ENCODE measurements at regions not wholly inside any gene's neighbourhood (a gene's known extent, or its start where the extent isn't known, plus 50 kb on each side); places are given as distances from the start of the nearest gene placed in this dataset.

DNA sequence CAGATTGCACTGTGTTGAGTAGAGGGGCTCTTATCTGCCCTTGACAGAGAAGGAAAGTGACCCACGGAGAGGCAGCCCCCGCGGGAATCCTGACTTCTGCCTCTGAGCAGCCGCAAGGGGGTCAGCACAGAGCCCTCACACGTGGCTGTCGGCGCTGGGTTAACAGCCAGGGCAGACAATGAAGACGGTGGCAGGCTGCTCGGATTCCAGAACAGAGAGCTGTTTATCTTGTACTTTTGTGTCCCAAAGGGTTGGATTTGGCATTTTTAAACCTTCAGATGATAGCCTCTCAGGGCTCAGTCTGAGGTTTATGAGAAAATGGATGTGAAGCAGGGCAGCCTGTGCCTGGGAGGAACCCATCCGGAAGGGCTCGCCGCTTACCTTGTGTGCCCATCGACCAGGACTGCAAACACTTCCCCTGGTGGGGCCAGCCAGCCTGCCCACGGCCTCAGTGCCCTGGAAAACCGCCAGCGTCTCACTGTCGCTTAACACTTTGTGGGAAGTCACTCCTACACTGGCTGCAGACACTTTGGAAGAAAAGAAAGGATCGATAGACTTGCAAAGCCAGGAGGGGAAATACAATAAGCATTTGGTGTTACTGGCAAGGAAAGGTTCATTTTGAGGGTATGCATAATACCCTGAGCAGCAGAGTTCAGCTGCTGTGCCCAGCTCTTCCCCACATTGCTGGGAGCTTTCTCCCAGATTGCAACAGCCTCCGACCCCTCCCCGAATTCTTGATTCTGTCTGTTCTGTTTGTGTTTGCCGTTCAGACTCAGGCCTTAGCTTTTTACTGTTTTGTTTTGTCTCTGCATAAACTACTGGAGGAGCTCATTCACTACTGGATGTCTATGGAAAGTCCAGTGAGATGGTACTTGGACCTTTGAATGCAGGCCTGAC lies 325.3 kb upstream of the MYT1L start:
- Mint-ChIP-seq H3K27me3 (ENCODE audit: insufficient read depth) (no peaks in the 10 kb centered on the region; the same call in 1 of the 2 replicates), H3K4me1 (ENCODE audit: low read depth) (no peaks in the 10 kb centered on the region), H3K9me3 (peaks cover 48% of the 10 kb centered on the region), H3K36me3 (ENCODE audit: low read depth) (no peaks in the 10 kb centered on the region), H3K4me3 (no peak overlapping the region), H3K27ac (no peak overlapping the region)
- TF ChIP-seq, protein P1, sequence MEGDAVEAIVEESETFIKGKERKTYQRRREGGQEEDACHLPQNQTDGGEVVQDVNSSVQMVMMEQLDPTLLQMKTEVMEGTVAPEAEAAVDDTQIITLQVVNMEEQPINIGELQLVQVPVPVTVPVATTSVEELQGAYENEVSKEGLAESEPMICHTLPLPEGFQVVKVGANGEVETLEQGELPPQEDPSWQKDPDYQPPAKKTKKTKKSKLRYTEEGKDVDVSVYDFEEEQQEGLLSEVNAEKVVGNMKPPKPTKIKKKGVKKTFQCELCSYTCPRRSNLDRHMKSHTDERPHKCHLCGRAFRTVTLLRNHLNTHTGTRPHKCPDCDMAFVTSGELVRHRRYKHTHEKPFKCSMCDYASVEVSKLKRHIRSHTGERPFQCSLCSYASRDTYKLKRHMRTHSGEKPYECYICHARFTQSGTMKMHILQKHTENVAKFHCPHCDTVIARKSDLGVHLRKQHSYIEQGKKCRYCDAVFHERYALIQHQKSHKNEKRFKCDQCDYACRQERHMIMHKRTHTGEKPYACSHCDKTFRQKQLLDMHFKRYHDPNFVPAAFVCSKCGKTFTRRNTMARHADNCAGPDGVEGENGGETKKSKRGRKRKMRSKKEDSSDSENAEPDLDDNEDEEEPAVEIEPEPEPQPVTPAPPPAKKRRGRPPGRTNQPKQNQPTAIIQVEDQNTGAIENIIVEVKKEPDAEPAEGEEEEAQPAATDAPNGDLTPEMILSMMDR (IDR thresholded peaks at IDR 0.05): no peak
- no peak for DNase-seq

DNA sequence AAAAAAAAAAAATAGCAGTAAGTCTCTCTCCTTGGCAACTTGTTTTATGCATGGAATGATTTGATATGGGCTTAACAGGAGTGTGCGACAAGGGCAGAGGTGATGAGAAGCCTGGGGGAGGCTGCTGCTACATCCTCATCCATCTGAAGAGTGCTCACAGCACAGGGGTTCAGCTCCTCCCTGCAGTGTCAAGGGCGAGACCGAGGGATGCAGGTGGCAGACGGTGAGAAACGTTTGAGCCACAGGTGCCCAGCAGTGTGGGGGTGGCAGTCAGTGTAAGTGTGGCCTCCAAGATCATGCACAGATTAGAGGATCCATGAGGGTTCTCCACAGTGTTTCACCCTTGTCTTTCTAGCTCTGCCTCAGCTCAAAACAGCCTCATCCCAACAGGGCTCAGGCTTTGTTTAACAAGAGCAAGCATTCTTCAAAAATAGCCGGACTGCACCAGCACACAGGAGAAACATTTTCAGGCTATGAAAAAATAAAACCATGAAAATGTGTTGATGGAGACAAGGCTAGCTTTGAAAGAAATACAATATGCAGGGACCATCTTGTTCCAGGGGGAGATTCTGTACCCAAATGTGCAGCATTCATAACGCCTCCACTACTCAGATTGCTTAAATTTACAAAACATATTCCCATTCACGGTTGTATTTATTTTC lies 324.5 kb upstream of the MYT1L start:
- Mint-ChIP-seq H3K9me3 (peaks cover 46% of the 10 kb centered on the region), H3K4me1 (ENCODE audit: low read depth) (no peaks in the 10 kb centered on the region), H3K27me3 (ENCODE audit: insufficient read depth) (no peaks in the 10 kb centered on the region; the same call in 1 of the 2 replicates), H3K27ac (no peak overlapping the region), H3K4me3 (no peak overlapping the region), H3K36me3 (ENCODE audit: low read depth) (no peaks in the 10 kb centered on the region)
- TF ChIP-seq, protein P1 (IDR thresholded peaks at IDR 0.05): no peak
- no peak for DNase-seq

DNA sequence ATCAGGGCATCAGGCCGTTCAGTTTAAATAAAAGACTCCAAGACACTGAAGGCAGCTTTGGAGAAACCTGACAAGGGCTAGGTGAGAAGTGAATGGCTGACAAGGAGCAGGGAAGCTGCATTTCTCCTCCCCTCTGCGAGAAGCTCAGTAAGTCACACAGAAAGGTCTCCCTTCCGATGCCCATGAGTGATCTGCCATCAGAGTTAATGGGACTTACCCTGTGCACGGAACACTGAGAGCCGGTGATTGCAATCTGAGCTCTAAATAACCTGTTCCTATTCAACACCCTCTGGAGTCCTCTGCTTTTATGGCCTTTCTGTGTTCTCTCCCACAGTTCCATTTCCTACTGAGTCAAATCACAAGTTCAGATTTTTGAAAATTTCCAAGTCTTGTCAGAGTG lies 322.2 kb upstream of the MYT1L start:
- TF ChIP-seq, protein P1 (IDR thresholded peaks at IDR 0.05): no peak
- no peak for DNase-seq
- Mint-ChIP-seq H3K4me1 (ENCODE audit: low read depth) (no peaks in the 10 kb centered on the region), H3K27me3 (ENCODE audit: insufficient read depth) (peaks cover 2% of the 10 kb centered on the region; the same call in 1 of the 2 replicates), H3K9me3 (peaks cover 45% of the 10 kb centered on the region), H3K27ac (no peak overlapping the region), H3K36me3 (ENCODE audit: low read depth) (no peaks in the 10 kb centered on the region), H3K4me3 (no peak overlapping the region)

DNA sequence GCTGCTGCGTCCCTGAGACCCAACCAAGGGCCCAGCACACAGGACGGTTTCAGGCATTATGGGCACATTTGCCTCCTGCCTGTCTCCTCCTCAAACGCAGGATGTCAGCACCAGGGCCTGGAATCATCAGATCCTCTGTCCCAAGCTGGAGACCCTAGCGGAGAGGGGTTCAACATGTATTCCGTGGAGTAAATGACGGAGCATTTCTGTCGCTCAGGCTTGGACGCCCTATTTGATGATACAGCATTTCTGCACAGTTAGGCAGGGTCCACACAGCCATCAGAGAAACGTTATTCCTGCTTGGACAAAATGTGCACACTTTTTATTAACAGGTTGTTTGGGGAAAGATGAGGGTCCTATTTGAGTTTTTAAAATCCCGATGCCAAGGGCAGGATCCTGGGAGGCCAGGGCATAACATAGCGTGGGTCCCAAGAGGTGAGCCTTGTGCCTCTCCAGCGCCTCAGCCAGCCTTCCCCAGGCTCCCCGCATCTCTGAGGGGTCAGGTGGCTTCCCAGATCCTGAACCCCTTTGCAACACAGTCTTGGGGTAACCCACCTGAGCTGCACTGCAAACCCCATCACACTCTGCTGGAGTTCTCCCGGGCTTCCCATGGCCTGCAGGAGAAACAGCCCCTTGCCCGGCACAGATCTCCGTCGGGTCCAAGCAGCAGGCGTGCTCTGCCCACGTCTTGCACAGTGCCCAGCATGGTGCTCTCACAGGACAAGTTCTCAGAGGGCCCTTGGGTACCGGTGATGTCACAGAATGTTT lies 319.7 kb upstream of the MYT1L start:
- TF ChIP-seq, protein P1 (IDR thresholded peaks at IDR 0.05): no peak
- no peaks in the 10 kb centered on the region for H3K36me3 Mint-ChIP-seq (ENCODE audit: low read depth)
- peaks cover 54% of the 10 kb centered on the region for H3K9me3 Mint-ChIP-seq
- H3K27me3 Mint-ChIP-seq (ENCODE audit: insufficient read depth): peaks cover 2% of the 10 kb centered on the region; the same call in 1 of the 2 replicates
- no peaks in the 10 kb centered on the region for H3K4me1 Mint-ChIP-seq (ENCODE audit: low read depth)
- H3K27ac Mint-ChIP-seq: no peak overlapping the region
- H3K4me3 Mint-ChIP-seq: no peak overlapping the region
- no peak for DNase-seq

Measured in HFFc6 (cell line).